SK-N-DZ (cell line): ENCODE measurements at regions not wholly inside any gene's neighbourhood (a gene's known extent, or its start where the extent isn't known, plus 50 kb on each side); places are given as distances from the start of the nearest gene placed in this dataset.
A peak's percentile ranks its signal among the peaks of the same experiment; 100 is the strongest.

ENCODE experiments used
- DNase-seq: peaks from one replicate; pipeline ENCODE4 v3.0.0-alpha.2; 2015; ENCODE audit warnings: low spot score

GRCh38 chr1:244265507-244265906 lies 186.2 kb downstream of the ADSS2 start:
- no peak for DNase-seq

GRCh38 chr1:244269169-244269568 lies 182.5 kb downstream of the ADSS2 start:
- no peak for DNase-seq

GRCh38 chr1:244271004-244271403 lies 180.7 kb downstream of the ADSS2 start:
- no peak for DNase-seq

- DNase-seq: no peak
Observed at GRCh38 chr1:244271691-244272308, 179.9 kb downstream of the ADSS2 start.

GRCh38 chr1:244272471-244273261 lies 179.0 kb downstream of the ADSS2 start:
- peak; percentile 83 for DNase-seq

- no peak for DNase-seq
Observed at GRCh38 chr1:244273262-244273844, 178.4 kb downstream of the ADSS2 start.

- no peak for DNase-seq
Observed at GRCh38 chr1:244273845-244274619, 177.7 kb downstream of the ADSS2 start.

- DNase-seq: no peak
Observed at GRCh38 chr1:244276646-244277045, 175.1 kb downstream of the ADSS2 start.

GRCh38 chr1:244280201-244280600 lies 171.5 kb downstream of the ADSS2 start:
- no peak for DNase-seq

GRCh38 chr1:244280859-244281258 lies 170.8 kb downstream of the ADSS2 start:
- DNase-seq: no peak

GRCh38 chr1:244283772-244284171 lies 167.9 kb downstream of the ADSS2 start:
- no peak for DNase-seq

- no peak for DNase-seq
Observed at GRCh38 chr1:244284641-244285156, 167.0 kb downstream of the ADSS2 start.

- no peak for DNase-seq
Observed at GRCh38 chr1:244286341-244286740, 165.4 kb downstream of the ADSS2 start.

GRCh38 chr1:244287726-244288125 lies 164.0 kb downstream of the ADSS2 start:
- no peak for DNase-seq

GRCh38 chr1:244288663-244289062 lies 163.0 kb downstream of the ADSS2 start:
- no peak for DNase-seq

GRCh38 chr1:244289991-244290785 lies 161.5 kb downstream of the ADSS2 start:
- DNase-seq: no peak

- no peak for DNase-seq
Observed at GRCh38 chr1:244291236-244292201, 160.2 kb downstream of the ADSS2 start.

GRCh38 chr1:244294599-244295224 lies 157.0 kb downstream of the ADSS2 start:
- no peak for DNase-seq

GRCh38 chr1:244296003-244296402 lies 155.7 kb downstream of the ADSS2 start:
- no peak for DNase-seq
